ENCODE measurements at regions not wholly inside any gene's neighbourhood (a gene's known extent, or its start where the extent isn't known, plus 50 kb on each side); places are given as distances from the start of the nearest gene placed in this dataset.

GRCh38 chr22:22752199-22752555 lies 107.8 kb downstream of the GGTLC2 start:
- CTCF ChIA-PET = interaction anchor here (0.6 to 4.4 kb wide), 29 partner anchors 9 to 409 kb away, joined by 3 to 60 read pairs (median 7); no protein-coding TSS in a partner anchor
- Histone ChIP-seq H3K36me3 (ENCODE audit: control insufficient read depth in 2 of 2, insufficient read depth in 1 of 2, low read length in 2 of 2) (no peaks in the 10 kb centered on the region), H3K9me3 (ENCODE audit: control insufficient read depth, insufficient read depth, low read depth, low read length) (no peaks in the 10 kb centered on the region), H3K27ac (ENCODE audit: extremely low read depth, low read depth, low read length) (no peak overlapping the region), H3K4me3 (ENCODE audit: low read depth, low read length) (no peak overlapping the region), H3K4me1 (ENCODE audit: control insufficient read depth, insufficient read depth, low read length) (no peaks in the 10 kb centered on the region)
- POLR2A ChIA-PET = no interaction called here
- TF ChIP-seq TRIM28 (IDR thresholded peaks at IDR 0.05; ENCODE audit: borderline replicate concordance, low read length) (no peak), PRDM1 (tag by site-specific recombination; IDR thresholded peaks at IDR 0.05) (no peak), ZNF792 (tag by site-specific recombination; IDR thresholded peaks at IDR 0.05) (no peak), ZNF132 (tag by site-specific recombination; IDR thresholded peaks at IDR 0.05; ENCODE audit: borderline replicate concordance) (no peak), ZXDB (tag by site-specific recombination; IDR thresholded peaks at IDR 0.05) (no peak), ZNF530 (tag by site-specific recombination; IDR thresholded peaks at IDR 0.05; ENCODE audit: low read depth) (no peak), TSHZ1 (tag by site-specific recombination; IDR thresholded peaks at IDR 0.05; ENCODE audit: borderline replicate concordance) (no peak)

DNA sequence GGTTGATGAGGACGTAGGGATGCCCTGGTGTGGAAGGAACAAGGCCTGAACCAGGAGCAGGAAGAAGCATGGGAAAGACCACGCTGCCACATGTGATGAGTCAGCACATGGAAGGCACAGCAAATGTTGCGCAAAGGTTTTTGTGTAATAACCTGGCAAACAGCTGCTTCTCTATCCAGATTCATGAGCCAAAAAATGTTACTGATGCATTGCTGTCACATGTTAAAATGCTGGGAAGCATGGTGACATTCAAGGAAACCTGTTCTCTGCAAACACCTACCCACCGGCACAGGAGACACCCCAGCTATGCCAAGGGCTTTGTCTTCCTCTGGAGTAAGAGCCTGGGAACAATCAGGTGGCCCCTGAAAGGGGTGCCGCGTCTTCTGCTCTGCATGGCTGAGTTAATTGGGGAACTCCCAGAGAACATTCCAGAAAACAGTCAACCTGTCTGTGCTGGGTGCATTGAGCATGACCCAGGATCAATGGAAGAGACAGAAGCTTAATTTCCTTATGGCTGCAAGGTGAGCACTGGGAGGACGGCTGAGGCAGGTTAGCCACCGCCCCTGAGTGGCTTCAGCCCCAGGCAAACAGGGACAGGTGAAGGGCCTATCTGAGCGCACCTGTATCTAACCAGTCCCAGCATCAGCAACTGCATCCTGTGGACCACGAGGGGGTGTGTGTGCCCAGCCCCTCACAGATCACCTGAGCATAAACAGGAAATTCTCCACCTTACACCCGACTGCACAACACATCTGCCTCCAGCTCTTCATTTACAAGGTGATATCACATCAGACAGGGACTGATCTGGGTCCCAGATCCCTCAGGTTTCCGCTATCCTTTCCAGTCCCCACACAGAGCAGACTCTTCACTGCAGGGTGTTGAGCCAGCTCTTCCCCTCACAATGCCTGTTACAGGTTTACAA lies 108.4 kb downstream of the GGTLC2 start:
- ChIA-PET POLR2A (no interaction called here), CTCF (interaction anchor here (0.5 to 4.4 kb wide), 62 partner anchors 9 to 539 kb away, joined by 3 to 60 read pairs (median 4); no protein-coding TSS in a partner anchor)
- no peaks in the 10 kb centered on the region for H3K4me1 ChIP-seq (ENCODE audit: control insufficient read depth, insufficient read depth, low read length)
- no peaks in the 10 kb centered on the region for H3K36me3 ChIP-seq (ENCODE audit: control insufficient read depth in 2 of 2, insufficient read depth in 1 of 2, low read length in 2 of 2)
- H3K27ac ChIP-seq (ENCODE audit: extremely low read depth, low read depth, low read length) = no peak overlapping the region
- no peak overlapping the region for H3K4me3 ChIP-seq (ENCODE audit: low read depth, low read length)
- no peaks in the 10 kb centered on the region for H3K9me3 ChIP-seq (ENCODE audit: control insufficient read depth, insufficient read depth, low read depth, low read length)
- TF ChIP-seq ZBTB48 (tag by site-specific recombination; IDR thresholded peaks at IDR 0.05) = no peak
- TF ChIP-seq ZNF768 (tag by site-specific recombination; IDR thresholded peaks at IDR 0.05) = no peak
- TF ChIP-seq ZNF513 (tag by site-specific recombination; IDR thresholded peaks at IDR 0.05) = no peak
- TF ChIP-seq ZNF677 (tag by site-specific recombination; IDR thresholded peaks at IDR 0.05) = no peak
- TF ChIP-seq ZNF777 (tag by site-specific recombination; IDR thresholded peaks at IDR 0.05; ENCODE audit: borderline replicate concordance) = no peak
- TF ChIP-seq ZNF248 (tag by site-specific recombination; IDR thresholded peaks at IDR 0.05) = no peak
- TF ChIP-seq, protein P1, sequence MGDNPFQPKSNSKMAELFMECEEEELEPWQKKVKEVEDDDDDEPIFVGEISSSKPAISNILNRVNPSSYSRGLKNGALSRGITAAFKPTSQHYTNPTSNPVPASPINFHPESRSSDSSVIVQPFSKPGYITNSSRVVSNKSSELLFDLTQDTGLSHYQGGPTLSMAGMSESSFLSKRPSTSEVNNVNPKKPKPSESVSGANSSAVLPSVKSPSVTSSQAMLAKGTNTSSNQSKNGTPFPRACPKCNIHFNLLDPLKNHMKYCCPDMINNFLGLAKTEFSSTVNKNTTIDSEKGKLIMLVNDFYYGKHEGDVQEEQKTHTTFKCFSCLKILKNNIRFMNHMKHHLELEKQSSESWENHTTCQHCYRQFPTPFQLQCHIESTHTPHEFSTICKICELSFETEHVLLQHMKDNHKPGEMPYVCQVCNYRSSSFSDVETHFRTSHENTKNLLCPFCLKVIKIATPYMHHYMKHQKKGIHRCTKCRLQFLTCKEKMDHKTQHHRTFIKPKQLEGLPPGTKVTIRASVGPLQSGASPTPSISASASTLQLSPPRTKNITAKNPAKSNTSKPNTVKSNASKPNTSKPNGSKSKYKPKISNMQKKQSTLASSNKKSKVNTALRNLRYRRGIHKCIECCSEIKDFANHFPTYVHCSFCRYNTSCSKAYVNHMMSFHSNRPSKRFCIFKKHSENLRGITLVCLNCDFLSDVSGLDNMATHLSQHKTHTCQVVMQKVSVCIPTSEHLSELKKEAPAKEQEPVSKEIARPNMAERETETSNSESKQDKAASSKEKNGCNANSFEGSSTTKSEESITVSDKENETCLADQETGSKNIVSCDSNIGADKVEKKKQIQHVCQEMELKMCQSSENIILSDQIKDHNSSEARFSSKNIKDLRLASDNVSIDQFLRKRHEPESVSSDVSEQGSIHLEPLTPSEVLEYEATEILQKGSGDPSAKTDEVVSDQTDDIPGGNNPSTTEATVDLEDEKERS (tag by site-specific recombination; IDR thresholded peaks at IDR 0.05) = no peak
- TF ChIP-seq, protein P2, sequence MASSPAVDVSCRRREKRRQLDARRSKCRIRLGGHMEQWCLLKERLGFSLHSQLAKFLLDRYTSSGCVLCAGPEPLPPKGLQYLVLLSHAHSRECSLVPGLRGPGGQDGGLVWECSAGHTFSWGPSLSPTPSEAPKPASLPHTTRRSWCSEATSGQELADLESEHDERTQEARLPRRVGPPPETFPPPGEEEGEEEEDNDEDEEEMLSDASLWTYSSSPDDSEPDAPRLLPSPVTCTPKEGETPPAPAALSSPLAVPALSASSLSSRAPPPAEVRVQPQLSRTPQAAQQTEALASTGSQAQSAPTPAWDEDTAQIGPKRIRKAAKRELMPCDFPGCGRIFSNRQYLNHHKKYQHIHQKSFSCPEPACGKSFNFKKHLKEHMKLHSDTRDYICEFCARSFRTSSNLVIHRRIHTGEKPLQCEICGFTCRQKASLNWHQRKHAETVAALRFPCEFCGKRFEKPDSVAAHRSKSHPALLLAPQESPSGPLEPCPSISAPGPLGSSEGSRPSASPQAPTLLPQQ (tag by site-specific recombination; IDR thresholded peaks at IDR 0.05) = no peak
- TF ChIP-seq ZNF24 (tag by site-specific recombination; IDR thresholded peaks at IDR 0.05) = no peak
- no peak for TF ChIP-seq ZNF366 (tag by site-specific recombination; conservative IDR thresholded peaks at IDR 0.05)
- TF ChIP-seq PRDM4 (tag by site-specific recombination; IDR thresholded peaks at IDR 0.05) = no peak
- TF ChIP-seq ZNF514 (tag by site-specific recombination; IDR thresholded peaks at IDR 0.05) = no peak
- no peak for TF ChIP-seq ZNF37A (tag by site-specific recombination; IDR thresholded peaks at IDR 0.05)

All from HEK293 (cell line).